A549 (cell line): ENCODE measurements at regions not wholly inside any gene's neighbourhood (a gene's known extent, or its start where the extent isn't known, plus 50 kb on each side); places are given as distances from the start of the nearest gene placed in this dataset.

ENCODE experiments used
- ATAC-seq, 2 experiments: fragments of 200-7000 bp in 1 of 2; fragments of >200 bp in 1 of 2; cut with Nextera tagmentation in 1 of 2; cut with Tn5 transposase in 1 of 2; 3 replicates each; pipeline versions ENCODE4 v1.8.0 to v1.9.1; 2018 to 2020; ENCODE audit warnings: mild to moderate bottlenecking in 1 of 2, moderate library complexity in 1 of 2
- CTCF ChIA-PET: fragments of 300-600 bp; sonication (Branson Sonifier 250); formaldehyde crosslinking; extraction: SDS; loops from one replicate; lab custom pipeline; 2021; ENCODE audit warnings: antibody characterized with exemption, inconsistent platforms; lab: Yijun Ruan, JAX
- POLR2A ChIA-PET: fragments of 350-600 bp; formaldehyde crosslinking; extraction: SDS; loops from one replicate; lab custom pipeline; 2021; ENCODE audit warnings: antibody characterized with exemption, inconsistent platforms; lab: Yijun Ruan, JAX
- DNase-seq, 2 experiments: peaks; one replicate each; pipeline versions ENCODE4 v3.0.0 to v3.0.0-alpha.2; 2011 to 2016; ENCODE audit warnings: low read depth in 1 of 2, low spot score in 1 of 2
- FAIRE-seq: peaks from 2 replicates; lab custom pipeline; 2011; peaks lifted over from hg19 to GRCh38; lab: Jason Lieb, UNC
- H3K27ac ChIP-seq, 2 experiments: fragments of >200 bp; sonication (Bioruptor Twin); formaldehyde crosslinking; 3 replicates each; pipeline ENCODE4 v1.5.1; 2016 to 2017
- H3K4me1 ChIP-seq: fragments of >200 bp; sonication (Bioruptor Twin); formaldehyde crosslinking; 3 replicates; pipeline ENCODE4 v1.6.1; 2016
- H3K4me2 ChIP-seq: fragments of >200 bp; sonication (Bioruptor Twin); formaldehyde crosslinking; 3 replicates; pipeline ENCODE4 v1.6.1; 2016
- H3K4me3 ChIP-seq: fragments of >200 bp; sonication (Bioruptor Twin); formaldehyde crosslinking; 3 replicates; pipeline ENCODE4 v1.5.1; 2016
- H3K9me3 ChIP-seq: fragments of >200 bp; sonication (Bioruptor Twin); formaldehyde crosslinking; 3 replicates; pipeline ENCODE4 v1.6.1; 2016
- BHLHE40 ChIP-seq: IDR thresholded peaks from 2 replicates; pipeline ENCODE4 v1.6.1; 2012; ENCODE audit warnings: low read depth, low read length, inconsistent platforms
- ESRRA ChIP-seq: fragments of 150-350 bp; IDR thresholded peaks from 2 replicates; pipeline ENCODE4 v1.6.1; 2014; ENCODE audit warnings: mild to moderate bottlenecking, low read length, borderline replicate concordance
- FOXS1 ChIP-seq: fragments of 250-450 bp; sonication (Bioruptor Pico); IDR thresholded peaks from 2 replicates; pipeline ENCODE4 v1.5.0; 2020; ENCODE audit warnings: mild to moderate bottlenecking, moderate library complexity
- GATA3 ChIP-seq: IDR thresholded peaks from 2 replicates; pipeline ENCODE4 v1.6.1; 2012; ENCODE audit warnings: borderline replicate concordance
- HDAC2 ChIP-seq: fragments of 200-600 bp; sonication (generic); IDR thresholded peaks from 2 replicates; pipeline ENCODE4 v1.6.1; 2016
- HEYL ChIP-seq: fragments of 250-450 bp; sonication (Bioruptor Pico); IDR thresholded peaks from 2 replicates; pipeline ENCODE4 v1.8.0; 2021; ENCODE audit warnings: mild to moderate bottlenecking, moderate library complexity
- HOXA7 ChIP-seq: fragments of 250-450 bp; sonication (Bioruptor Pico); IDR thresholded peaks from 2 replicates; pipeline ENCODE4 v1.5.0; 2020; ENCODE audit warnings: mild to moderate bottlenecking, moderate library complexity
- HOXB5 ChIP-seq: fragments of 250-450 bp; sonication (Bioruptor Pico); IDR thresholded peaks from 2 replicates; pipeline ENCODE4 v1.5.0; 2020; ENCODE audit warnings: mild to moderate bottlenecking, moderate library complexity
- JUN ChIP-seq, 2 experiments: fragments of >200 bp; sonication (Bioruptor Twin); formaldehyde crosslinking; IDR thresholded peaks; 2 replicates in 1 of 2; 3 replicates in 1 of 2; pipeline ENCODE4 v1.6.1; 2016 to 2017
- JUNB ChIP-seq: fragments of >200 bp; sonication (Bioruptor Twin); formaldehyde crosslinking; IDR thresholded peaks from 2 replicates; pipeline ENCODE4 v1.6.1; 2016
- KDM1A ChIP-seq: fragments of 200-600 bp; sonication (generic); IDR thresholded peaks from 2 replicates; pipeline ENCODE4 v1.6.1; 2016; ENCODE audit warnings: low read depth, mild to moderate bottlenecking
- KDM5A ChIP-seq: fragments of 200-600 bp; sonication (generic); IDR thresholded peaks from 2 replicates; pipeline ENCODE4 v1.6.1; 2016; ENCODE audit warnings: antibody characterized with exemption, mild to moderate bottlenecking
- MAZ ChIP-seq: fragments of 150-350 bp; IDR thresholded peaks from 2 replicates; pipeline ENCODE4 v1.6.1; 2014; ENCODE audit warnings: antibody characterized with exemption, low read depth, low read length, borderline replicate concordance
- NPAS2 ChIP-seq: fragments of 250-450 bp; sonication (Bioruptor Pico); IDR thresholded peaks from 2 replicates; pipeline ENCODE4 v1.8.0; 2022; ENCODE audit warnings: mild to moderate bottlenecking, moderate library complexity, borderline replicate concordance
- PHF8 ChIP-seq: fragments of 200-600 bp; sonication (generic); IDR thresholded peaks from 2 replicates; pipeline ENCODE4 v1.6.1; 2016; ENCODE audit warnings: low read depth, mild to moderate bottlenecking, antibody characterized with exemption, moderate library complexity, borderline replicate concordance
- RFX5 ChIP-seq: fragments of 450-650 bp; IDR thresholded peaks from 2 replicates; pipeline ENCODE4 v1.7.1; 2014; ENCODE audit warnings: antibody characterized with exemption, mild to moderate bottlenecking, moderate library complexity
- RNF2 ChIP-seq: fragments of 200-600 bp; sonication (generic); IDR thresholded peaks from 2 replicates; pipeline ENCODE4 v1.6.1; 2016; ENCODE audit warnings: low read depth, mild to moderate bottlenecking, antibody characterized with exemption, moderate library complexity, borderline replicate concordance
- SREBF2 ChIP-seq: fragments of 450-650 bp; IDR thresholded peaks from 2 replicates; pipeline ENCODE4 v1.6.1; 2014; ENCODE audit warnings: mild to moderate bottlenecking, moderate library complexity
- TP53 ChIP-seq: fragments of 250-450 bp; sonication (Bioruptor Pico); IDR thresholded peaks from 2 replicates; pipeline ENCODE4 v1.5.0; 2021; ENCODE audit warnings: mild to moderate bottlenecking, moderate library complexity
- ZFP36 ChIP-seq: fragments of 450-650 bp; IDR thresholded peaks from 2 replicates; pipeline ENCODE4 v1.6.1; 2014; ENCODE audit warnings: borderline replicate concordance; ENCODE audit not compliant: partially characterized antibody
- ZSCAN20 ChIP-seq: fragments of 250-450 bp; sonication (Bioruptor Pico); IDR thresholded peaks from 2 replicates; pipeline ENCODE4 v1.8.0; 2022; ENCODE audit warnings: mild to moderate bottlenecking, moderate library complexity
- WGBS: methylation state at CpG from one replicate; pipeline ENCODE4 v1.1.6; 2017; ENCODE audit errors: missing lambda C conversion rate; 5-methylcytosine and 5-hydroxymethylcytosine counted together
- TF ChIP-seq, protein P1 (sequence below): fragments of 450-650 bp; IDR thresholded peaks from 2 replicates; pipeline ENCODE4 v1.6.1; 2014; ENCODE audit warnings: antibody characterized with exemption
- TF ChIP-seq, protein P2 (sequence below): IDR thresholded peaks from 2 replicates; pipeline ENCODE4 v1.6.1; 2012
- TF ChIP-seq, protein P3 (sequence below): fragments of >200 bp; sonication (Bioruptor Twin); formaldehyde crosslinking; IDR thresholded peaks from 3 replicates; pipeline ENCODE4 v1.5.1; 2016
- TF ChIP-seq, protein P4 (sequence below): fragments of 250-450 bp; sonication (Bioruptor Pico); IDR thresholded peaks from 2 replicates; pipeline ENCODE4 v1.5.0; 2021; ENCODE audit warnings: mild to moderate bottlenecking, moderate library complexity, borderline replicate concordance
- TF ChIP-seq, protein P5 (sequence below): fragments of 200-600 bp; sonication (generic); IDR thresholded peaks from 2 replicates; pipeline ENCODE4 v1.6.1; 2016; ENCODE audit warnings: antibody characterized with exemption, mild to moderate bottlenecking, moderate library complexity

DNA sequence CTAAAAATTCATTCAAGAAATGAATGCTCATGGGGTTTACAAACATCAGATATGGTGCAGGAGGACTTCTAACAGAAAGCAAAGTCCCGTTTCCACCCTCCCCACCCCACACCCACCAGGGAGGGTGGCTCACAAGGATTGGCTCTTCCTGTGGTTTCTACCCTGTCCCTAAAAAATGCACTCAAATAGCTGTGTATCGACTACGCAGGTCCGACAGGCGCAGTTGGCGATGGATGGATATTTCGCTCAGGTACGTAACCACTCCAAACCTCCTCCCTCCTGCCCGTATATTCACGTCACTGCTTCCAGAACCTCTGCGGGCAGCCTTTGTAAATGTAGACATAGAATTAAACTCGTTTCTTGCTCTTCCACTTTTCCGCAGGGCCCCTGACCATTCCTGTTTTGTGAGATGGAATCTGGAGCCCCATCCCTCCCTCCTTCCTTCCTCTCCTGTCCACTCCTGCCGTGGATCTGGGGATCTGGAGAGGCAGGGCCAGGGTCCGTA lies 264.3 kb downstream of the BMP7 start:
- Histone ChIP-seq H3K4me3 (no peak overlapping the region), H3K9me3 (peaks cover 20% of the 10 kb centered on the region)
- no peak for ATAC-seq
- TF ChIP-seq, protein P1, sequence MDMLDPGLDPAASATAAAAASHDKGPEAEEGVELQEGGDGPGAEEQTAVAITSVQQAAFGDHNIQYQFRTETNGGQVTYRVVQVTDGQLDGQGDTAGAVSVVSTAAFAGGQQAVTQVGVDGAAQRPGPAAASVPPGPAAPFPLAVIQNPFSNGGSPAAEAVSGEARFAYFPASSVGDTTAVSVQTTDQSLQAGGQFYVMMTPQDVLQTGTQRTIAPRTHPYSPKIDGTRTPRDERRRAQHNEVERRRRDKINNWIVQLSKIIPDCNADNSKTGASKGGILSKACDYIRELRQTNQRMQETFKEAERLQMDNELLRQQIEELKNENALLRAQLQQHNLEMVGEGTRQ: no peak
- no peak for TF ChIP-seq FOXS1 (CRISPR knock-in tag)
- TF ChIP-seq KDM5A: no peak
- no peak for TF ChIP-seq NPAS2 (CRISPR knock-in tag)
- TF ChIP-seq, protein P2, sequence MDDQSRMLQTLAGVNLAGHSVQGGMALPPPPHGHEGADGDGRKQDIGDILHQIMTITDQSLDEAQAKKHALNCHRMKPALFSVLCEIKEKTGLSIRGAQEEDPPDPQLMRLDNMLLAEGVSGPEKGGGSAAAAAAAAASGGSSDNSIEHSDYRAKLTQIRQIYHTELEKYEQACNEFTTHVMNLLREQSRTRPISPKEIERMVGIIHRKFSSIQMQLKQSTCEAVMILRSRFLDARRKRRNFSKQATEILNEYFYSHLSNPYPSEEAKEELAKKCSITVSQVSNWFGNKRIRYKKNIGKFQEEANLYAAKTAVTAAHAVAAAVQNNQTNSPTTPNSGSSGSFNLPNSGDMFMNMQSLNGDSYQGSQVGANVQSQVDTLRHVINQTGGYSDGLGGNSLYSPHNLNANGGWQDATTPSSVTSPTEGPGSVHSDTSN: no peak
- no peak for TF ChIP-seq HOXA7 (CRISPR knock-in tag)
- no peak for TF ChIP-seq SREBF2
- no peak for TF ChIP-seq JUN (IDR thresholded peaks at IDR 0.05)
- no peak for TF ChIP-seq HDAC2
- TF ChIP-seq, protein P3, sequence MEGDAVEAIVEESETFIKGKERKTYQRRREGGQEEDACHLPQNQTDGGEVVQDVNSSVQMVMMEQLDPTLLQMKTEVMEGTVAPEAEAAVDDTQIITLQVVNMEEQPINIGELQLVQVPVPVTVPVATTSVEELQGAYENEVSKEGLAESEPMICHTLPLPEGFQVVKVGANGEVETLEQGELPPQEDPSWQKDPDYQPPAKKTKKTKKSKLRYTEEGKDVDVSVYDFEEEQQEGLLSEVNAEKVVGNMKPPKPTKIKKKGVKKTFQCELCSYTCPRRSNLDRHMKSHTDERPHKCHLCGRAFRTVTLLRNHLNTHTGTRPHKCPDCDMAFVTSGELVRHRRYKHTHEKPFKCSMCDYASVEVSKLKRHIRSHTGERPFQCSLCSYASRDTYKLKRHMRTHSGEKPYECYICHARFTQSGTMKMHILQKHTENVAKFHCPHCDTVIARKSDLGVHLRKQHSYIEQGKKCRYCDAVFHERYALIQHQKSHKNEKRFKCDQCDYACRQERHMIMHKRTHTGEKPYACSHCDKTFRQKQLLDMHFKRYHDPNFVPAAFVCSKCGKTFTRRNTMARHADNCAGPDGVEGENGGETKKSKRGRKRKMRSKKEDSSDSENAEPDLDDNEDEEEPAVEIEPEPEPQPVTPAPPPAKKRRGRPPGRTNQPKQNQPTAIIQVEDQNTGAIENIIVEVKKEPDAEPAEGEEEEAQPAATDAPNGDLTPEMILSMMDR: no peak
- no peak for TF ChIP-seq RFX5
- TF ChIP-seq BHLHE40: no peak
- no peak for TF ChIP-seq HOXB5
- TF ChIP-seq ZSCAN20: no peak
- TF ChIP-seq, protein P4, sequence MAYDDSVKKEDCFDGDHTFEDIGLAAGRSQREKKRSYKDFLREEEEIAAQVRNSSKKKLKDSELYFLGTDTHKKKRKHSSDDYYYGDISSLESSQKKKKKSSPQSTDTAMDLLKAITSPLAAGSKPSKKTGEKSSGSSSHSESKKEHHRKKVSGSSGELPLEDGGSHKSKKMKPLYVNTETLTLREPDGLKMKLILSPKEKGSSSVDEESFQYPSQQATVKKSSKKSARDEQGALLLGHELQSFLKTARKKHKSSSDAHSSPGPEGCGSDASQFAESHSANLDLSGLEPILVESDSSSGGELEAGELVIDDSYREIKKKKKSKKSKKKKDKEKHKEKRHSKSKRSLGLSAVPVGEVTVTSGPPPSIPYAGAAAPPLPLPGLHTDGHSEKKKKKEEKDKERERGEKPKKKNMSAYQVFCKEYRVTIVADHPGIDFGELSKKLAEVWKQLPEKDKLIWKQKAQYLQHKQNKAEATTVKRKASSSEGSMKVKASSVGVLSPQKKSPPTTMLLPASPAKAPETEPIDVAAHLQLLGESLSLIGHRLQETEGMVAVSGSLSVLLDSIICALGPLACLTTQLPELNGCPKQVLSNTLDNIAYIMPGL (CRISPR knock-in tag): no peak
- TF ChIP-seq ZFP36: no peak
- TF ChIP-seq RNF2: no peak
- TF ChIP-seq MAZ: no peak
- TF ChIP-seq, all 56 proteins: peak for 0
- FAIRE-seq: no peak
- CTCF ChIA-PET: interaction anchor here (1.3 to 3.0 kb wide), 2 partner anchors 47 to 451 kb away, joined by 3 to 13 read pairs; no protein-coding TSS in a partner anchor
- H3K27ac ChIP-seq: no peak overlapping the region
- POLR2A ChIA-PET: no interaction called here
- no peak for DNase-seq
- 80% methylated on average over 15 of the region's 15 CpGs for WGBS
- H3K4me1 ChIP-seq: peaks cover 10% of the 10 kb centered on the region
- H3K4me2 ChIP-seq: no peak overlapping the region

DNA sequence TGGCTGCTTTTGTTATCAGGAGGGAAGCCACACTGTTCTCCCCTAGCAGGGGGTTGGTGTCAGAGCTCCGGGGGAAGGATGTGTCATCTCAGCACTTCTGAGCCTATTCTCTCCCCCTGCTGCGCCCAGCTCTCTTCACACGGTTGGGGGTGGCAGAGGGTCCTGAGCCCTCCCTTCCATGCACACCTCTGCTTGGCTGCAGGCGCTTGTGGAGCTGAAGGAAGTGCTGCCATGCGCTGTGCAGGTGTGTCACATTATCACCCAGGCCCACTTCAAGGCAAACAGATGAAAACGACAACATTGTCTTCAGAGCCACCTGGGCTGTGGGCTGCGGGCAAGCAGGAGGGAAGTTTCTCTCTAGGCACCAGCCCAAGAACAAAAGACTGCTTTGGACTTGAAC lies 263.4 kb downstream of the BMP7 start:
- no peak overlapping the region for H3K4me2 ChIP-seq
- H3K9me3 ChIP-seq: peaks cover 16% of the 10 kb centered on the region
- CTCF ChIA-PET: interaction anchor here (1.0 to 3.0 kb wide), 4 partner anchors 28 to 452 kb away, joined by 3 to 13 read pairs (median 3); no protein-coding TSS in a partner anchor
- DNase-seq: no peak
- POLR2A ChIA-PET: no interaction called here
- 68% methylated on average over 6 of the region's 7 CpGs for WGBS
- H3K4me1 ChIP-seq: peaks cover 19% of the 10 kb centered on the region
- ATAC-seq: no peak
- no peak for TF ChIP-seq GATA3
- TF ChIP-seq ESRRA: no peak
- no peak for TF ChIP-seq RFX5
- TF ChIP-seq KDM1A: no peak
- TF ChIP-seq, protein P3: no peak
- TF ChIP-seq, protein P5, sequence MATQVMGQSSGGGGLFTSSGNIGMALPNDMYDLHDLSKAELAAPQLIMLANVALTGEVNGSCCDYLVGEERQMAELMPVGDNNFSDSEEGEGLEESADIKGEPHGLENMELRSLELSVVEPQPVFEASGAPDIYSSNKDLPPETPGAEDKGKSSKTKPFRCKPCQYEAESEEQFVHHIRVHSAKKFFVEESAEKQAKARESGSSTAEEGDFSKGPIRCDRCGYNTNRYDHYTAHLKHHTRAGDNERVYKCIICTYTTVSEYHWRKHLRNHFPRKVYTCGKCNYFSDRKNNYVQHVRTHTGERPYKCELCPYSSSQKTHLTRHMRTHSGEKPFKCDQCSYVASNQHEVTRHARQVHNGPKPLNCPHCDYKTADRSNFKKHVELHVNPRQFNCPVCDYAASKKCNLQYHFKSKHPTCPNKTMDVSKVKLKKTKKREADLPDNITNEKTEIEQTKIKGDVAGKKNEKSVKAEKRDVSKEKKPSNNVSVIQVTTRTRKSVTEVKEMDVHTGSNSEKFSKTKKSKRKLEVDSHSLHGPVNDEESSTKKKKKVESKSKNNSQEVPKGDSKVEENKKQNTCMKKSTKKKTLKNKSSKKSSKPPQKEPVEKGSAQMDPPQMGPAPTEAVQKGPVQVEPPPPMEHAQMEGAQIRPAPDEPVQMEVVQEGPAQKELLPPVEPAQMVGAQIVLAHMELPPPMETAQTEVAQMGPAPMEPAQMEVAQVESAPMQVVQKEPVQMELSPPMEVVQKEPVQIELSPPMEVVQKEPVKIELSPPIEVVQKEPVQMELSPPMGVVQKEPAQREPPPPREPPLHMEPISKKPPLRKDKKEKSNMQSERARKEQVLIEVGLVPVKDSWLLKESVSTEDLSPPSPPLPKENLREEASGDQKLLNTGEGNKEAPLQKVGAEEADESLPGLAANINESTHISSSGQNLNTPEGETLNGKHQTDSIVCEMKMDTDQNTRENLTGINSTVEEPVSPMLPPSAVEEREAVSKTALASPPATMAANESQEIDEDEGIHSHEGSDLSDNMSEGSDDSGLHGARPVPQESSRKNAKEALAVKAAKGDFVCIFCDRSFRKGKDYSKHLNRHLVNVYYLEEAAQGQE: no peak
- TF ChIP-seq HEYL (CRISPR knock-in tag): no peak
- no peak for TF ChIP-seq TP53 (CRISPR knock-in tag)
- TF ChIP-seq PHF8: no peak
- TF ChIP-seq JUNB: no peak
- H3K4me3 ChIP-seq: no peak overlapping the region
- FAIRE-seq: no peak
- H3K27ac ChIP-seq: no peak overlapping the region
